Nephron progenitor cell (in vitro differentiated cells): ENCODE measurements at regions not wholly inside any gene's neighbourhood (a gene's known extent, or its start where the extent isn't known, plus 50 kb on each side); places are given as distances from the start of the nearest gene placed in this dataset.

Experiments
- DNase-seq: peaks from one replicate; pipeline ENCODE4 v3.0.0; 2021
- H3K27ac Mint-ChIP-seq: 2 replicates; pipeline ENCODE4 v1.8.0; 2021; ENCODE audit warnings: mild to moderate bottlenecking, moderate library complexity, mixed read lengths
- H3K27me3 Mint-ChIP-seq: 2 replicates; pipeline ENCODE4 v1.8.0; 2021; ENCODE audit warnings: mild to moderate bottlenecking, low read depth, mixed read lengths; ENCODE audit not compliant: poor library complexity
- H3K36me3 Mint-ChIP-seq: 2 replicates; pipeline ENCODE4 v1.8.0; 2021; ENCODE audit warnings: low read depth, mixed read lengths
- H3K4me1 Mint-ChIP-seq: 2 replicates; pipeline ENCODE4 v1.8.0; 2021; ENCODE audit warnings: mixed read lengths
- H3K4me3 Mint-ChIP-seq: 2 replicates; pipeline ENCODE4 v1.8.0; 2021; ENCODE audit warnings: mild to moderate bottlenecking, moderate library complexity, mixed read lengths
- H3K9me3 Mint-ChIP-seq: 2 replicates; pipeline ENCODE4 v1.8.0; 2021; ENCODE audit warnings: mild to moderate bottlenecking, moderate library complexity, mixed read lengths
- CTCF ChIP-seq: fragments of 200-600 bp; sonication (generic); IDR thresholded peaks from 2 replicates; pipeline ENCODE4 v1.5.0; 2021; ENCODE audit warnings: antibody characterized with exemption

- Mint-ChIP-seq H3K9me3 (no peaks in the 10 kb centered on the region), H3K27ac (no peak overlapping the region), H3K4me3 (no peak overlapping the region), H3K36me3 (no peaks in the 10 kb centered on the region), H3K27me3 (peaks cover 2% of the 10 kb centered on the region), H3K4me1 (peaks cover 54% of the 10 kb centered on the region)
- no peak for DNase-seq
- TF ChIP-seq CTCF = no peak
These were observed 470.1 kb upstream of the NRP1 start for GRCh38 chr10:33804584-33804983.

DNA sequence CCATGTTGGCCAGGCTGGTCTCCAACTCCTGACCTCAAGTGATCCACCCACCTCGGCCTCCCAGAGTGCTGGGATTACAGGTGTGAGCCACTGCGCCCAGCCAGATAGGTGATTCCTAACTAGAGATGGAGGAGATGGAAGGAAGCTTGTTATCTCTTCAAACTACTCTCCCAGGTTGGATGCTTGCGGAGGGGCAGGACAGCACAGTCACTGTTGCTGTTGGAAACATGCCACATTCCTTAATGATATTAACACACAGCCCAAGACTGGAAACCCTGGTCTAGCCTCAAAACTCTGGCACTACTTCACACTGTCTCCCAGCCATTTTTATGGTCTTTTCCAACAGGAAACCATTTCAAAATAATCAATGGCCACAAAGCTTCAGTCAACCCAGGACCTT is 468.8 kb upstream of the NRP1 start:
- Mint-ChIP-seq H3K27ac (no peak overlapping the region), H3K4me3 (no peak overlapping the region), H3K36me3 (no peaks in the 10 kb centered on the region), H3K4me1 (peaks cover 61% of the 10 kb centered on the region), H3K27me3 (peaks cover 2% of the 10 kb centered on the region), H3K9me3 (no peaks in the 10 kb centered on the region)
- TF ChIP-seq CTCF = no peak
- DNase-seq = no peak

GRCh38 chr10:33802566-33802965 is 468.1 kb upstream of the NRP1 start:
- no peak for DNase-seq
- Mint-ChIP-seq H3K36me3 (no peaks in the 10 kb centered on the region), H3K4me1 (peaks cover 58% of the 10 kb centered on the region), H3K27ac (no peak overlapping the region), H3K9me3 (no peaks in the 10 kb centered on the region), H3K27me3 (peaks cover 2% of the 10 kb centered on the region), H3K4me3 (no peak overlapping the region)
- no peak for TF ChIP-seq CTCF

DNA sequence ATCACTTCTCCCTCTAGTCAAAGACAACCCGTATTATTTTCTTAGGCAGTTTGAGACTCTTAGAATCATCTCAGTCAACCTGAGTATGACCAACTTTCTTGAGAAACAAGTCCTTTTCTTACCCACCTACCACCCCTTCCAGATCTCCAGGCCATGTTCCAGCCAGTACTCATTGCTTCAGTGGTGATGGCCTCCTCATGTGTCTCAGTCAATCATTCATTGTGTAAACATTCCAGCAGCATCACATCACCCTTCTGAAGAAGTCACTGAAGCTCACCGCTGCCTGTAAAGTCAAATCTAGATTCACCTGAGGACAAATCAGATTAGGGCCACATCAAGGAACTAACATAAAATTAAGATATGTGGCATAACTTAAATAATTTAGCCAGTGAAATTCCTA is 467.2 kb upstream of the NRP1 start:
- H3K27me3 Mint-ChIP-seq = peaks cover 2% of the 10 kb centered on the region
- no peak for TF ChIP-seq CTCF
- H3K4me1 Mint-ChIP-seq = peaks cover 53% of the 10 kb centered on the region
- DNase-seq = no peak
- peak overlapping the region; percentile 12 for H3K4me3 Mint-ChIP-seq
- peak overlapping the region; percentile 34 for H3K27ac Mint-ChIP-seq
- no peaks in the 10 kb centered on the region for H3K9me3 Mint-ChIP-seq
- H3K36me3 Mint-ChIP-seq = no peaks in the 10 kb centered on the region

DNA sequence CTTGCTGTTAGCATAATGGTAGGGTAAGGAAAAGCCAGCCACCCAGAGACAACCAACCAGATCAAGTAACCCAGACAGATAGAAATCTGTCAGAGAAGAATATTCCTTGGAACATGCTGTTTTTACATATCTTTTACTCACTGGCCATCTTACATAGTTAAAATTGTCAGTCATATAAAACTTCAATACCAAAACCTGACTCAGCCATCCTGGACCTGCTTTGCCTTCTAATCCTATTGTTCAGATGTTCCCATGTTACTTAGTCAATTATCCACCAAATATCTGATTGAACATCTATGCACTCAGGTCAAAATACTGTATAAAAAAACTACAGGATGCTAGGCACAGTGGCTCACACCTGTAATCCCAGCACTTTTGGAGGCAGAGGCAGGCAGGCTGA is 466.5 kb upstream of the NRP1 start:
- H3K9me3 Mint-ChIP-seq = no peaks in the 10 kb centered on the region
- H3K36me3 Mint-ChIP-seq = no peaks in the 10 kb centered on the region
- H3K27me3 Mint-ChIP-seq = peaks cover 2% of the 10 kb centered on the region
- no peak overlapping the region for H3K27ac Mint-ChIP-seq
- DNase-seq = no peak
- no peak for TF ChIP-seq CTCF
- no peak overlapping the region for H3K4me3 Mint-ChIP-seq
- H3K4me1 Mint-ChIP-seq = peaks cover 57% of the 10 kb centered on the region

DNA sequence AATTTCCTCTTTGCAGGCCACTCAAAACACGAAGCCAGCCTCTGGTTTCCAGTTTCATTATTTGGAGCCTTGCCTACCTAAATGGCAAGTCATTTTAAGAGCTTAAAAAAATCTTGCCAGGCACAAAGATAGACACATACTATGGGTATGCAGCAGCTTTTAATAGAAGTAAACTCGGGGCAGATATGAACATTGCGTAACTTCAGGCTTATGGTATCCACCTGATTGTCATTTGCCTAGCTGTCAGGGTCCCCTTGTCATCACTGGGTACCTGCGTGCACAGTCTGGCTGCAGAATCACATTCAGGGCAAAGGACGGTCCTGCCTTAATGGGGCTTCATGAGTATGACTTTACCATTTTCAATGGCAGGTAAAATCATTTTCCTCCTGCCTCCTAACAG is 466.1 kb upstream of the NRP1 start:
- peaks cover 57% of the 10 kb centered on the region for H3K4me1 Mint-ChIP-seq
- no peak overlapping the region for H3K4me3 Mint-ChIP-seq
- H3K27ac Mint-ChIP-seq = no peak overlapping the region
- DNase-seq = no peak
- no peaks in the 10 kb centered on the region for H3K9me3 Mint-ChIP-seq
- peaks cover 2% of the 10 kb centered on the region for H3K27me3 Mint-ChIP-seq
- no peaks in the 10 kb centered on the region for H3K36me3 Mint-ChIP-seq
- no peak for TF ChIP-seq CTCF
